ENCODE measurements at regions not wholly inside any gene's neighbourhood (a gene's known extent, or its start where the extent isn't known, plus 50 kb on each side); places are given as distances from the start of the nearest gene placed in this dataset.

GRCh38 chr2:225938991-225939390 lies 539.5 kb downstream of the NYAP2 start:
- no peak for DNase-seq (ENCODE audit: low read depth)

- no peak for DNase-seq (ENCODE audit: low read depth)
Observed at GRCh38 chr2:225937625-225938187, 538.2 kb downstream of the NYAP2 start.

- no peak for DNase-seq (ENCODE audit: low read depth)
Observed at GRCh38 chr2:225932811-225933413, 533.4 kb downstream of the NYAP2 start.

- no peak for DNase-seq (ENCODE audit: low read depth)
Observed at GRCh38 chr2:225930687-225931086, 531.2 kb downstream of the NYAP2 start.

GRCh38 chr2:225920621-225921220 lies 521.2 kb downstream of the NYAP2 start:
- DNase-seq (ENCODE audit: low read depth) = no peak

GRCh38 chr2:225916692-225917091 lies 517.2 kb downstream of the NYAP2 start:
- DNase-seq (ENCODE audit: low read depth) = no peak

GRCh38 chr2:225911019-225911418 lies 511.5 kb downstream of the NYAP2 start:
- DNase-seq (ENCODE audit: low read depth) = no peak

- no peak for DNase-seq (ENCODE audit: low read depth)
Observed at GRCh38 chr2:225895126-225895525, 495.6 kb downstream of the NYAP2 start.

GRCh38 chr2:225894236-225894980 lies 494.9 kb downstream of the NYAP2 start:
- DNase-seq (ENCODE audit: low read depth) = no peak

GRCh38 chr2:225893151-225893550 lies 493.6 kb downstream of the NYAP2 start:
- DNase-seq (ENCODE audit: low read depth) = no peak

GRCh38 chr2:225891771-225892170 lies 492.3 kb downstream of the NYAP2 start:
- no peak for DNase-seq (ENCODE audit: low read depth)

- DNase-seq (ENCODE audit: low read depth) = no peak
Observed at GRCh38 chr2:225891013-225891412, 491.5 kb downstream of the NYAP2 start.

- DNase-seq (ENCODE audit: low read depth) = no peak
Observed at GRCh38 chr2:225889452-225889851, 489.9 kb downstream of the NYAP2 start.

GRCh38 chr2:225867071-225867470 lies 467.6 kb downstream of the NYAP2 start:
- no peak for DNase-seq (ENCODE audit: low read depth)

- DNase-seq (ENCODE audit: low read depth) = no peak
Observed at GRCh38 chr2:225865468-225865867, 466.0 kb downstream of the NYAP2 start.

- DNase-seq (ENCODE audit: low read depth) = no peak
Observed at GRCh38 chr2:225864394-225864793, 464.9 kb downstream of the NYAP2 start.

- no peak for DNase-seq (ENCODE audit: low read depth)
Observed at GRCh38 chr2:225842939-225843338, 443.4 kb downstream of the NYAP2 start.

GRCh38 chr2:225841314-225841713 lies 441.8 kb downstream of the NYAP2 start:
- no peak for DNase-seq (ENCODE audit: low read depth)

GRCh38 chr2:225837328-225837727 lies 437.8 kb downstream of the NYAP2 start:
- DNase-seq (ENCODE audit: low read depth) = no peak

- no peak for DNase-seq (ENCODE audit: low read depth)
Observed at GRCh38 chr2:225824748-225825449, 425.4 kb downstream of the NYAP2 start.

GRCh38 chr2:225821351-225821750 lies 421.8 kb downstream of the NYAP2 start:
- DNase-seq (ENCODE audit: low read depth) = no peak

GRCh38 chr2:225820826-225821225 lies 421.3 kb downstream of the NYAP2 start:
- DNase-seq (ENCODE audit: low read depth) = no peak
